Neural cell (in vitro differentiated cells): ENCODE measurements at regions not wholly inside any gene's neighbourhood (a gene's known extent, or its start where the extent isn't known, plus 50 kb on each side); places are given as distances from the start of the nearest gene placed in this dataset.

Experiments
- EP300 ChIP-seq: fragments of 450-650 bp; conservative IDR thresholded peaks from 2 replicates; pipeline ENCODE4 v1.6.1; 2014; ENCODE audit warnings: antibody characterized with exemption, mild to moderate bottlenecking, moderate library complexity; ENCODE audit not compliant: poor library complexity, severe bottlenecking
- EZH2 ChIP-seq: fragments of 200-600, 300-800 bp; shearing (Covaris generic), sonication (generic); IDR thresholded peaks from 2 replicates; pipeline ENCODE4 v1.6.1; 2014; ENCODE audit warnings: antibody characterized with exemption, low read length, borderline replicate concordance, mild to moderate bottlenecking; ENCODE audit not compliant: insufficient read depth, poor library complexity, severe bottlenecking
- POLR2AphosphoS5 ChIP-seq: IDR thresholded peaks from 2 replicates; pipeline ENCODE4 v1.6.1; 2012
- RAD21 ChIP-seq: fragments of 450-650 bp; conservative IDR thresholded peaks from 2 replicates; pipeline ENCODE4 v1.6.1; 2014; ENCODE audit warnings: antibody characterized with exemption, mild to moderate bottlenecking, moderate library complexity
- SMC3 ChIP-seq: fragments of 450-650 bp; conservative IDR thresholded peaks from 2 replicates; pipeline ENCODE4 v1.6.1; 2014; ENCODE audit warnings: antibody characterized with exemption, mild to moderate bottlenecking, moderate library complexity; ENCODE audit not compliant: poor library complexity
- TAF1 ChIP-seq: IDR thresholded peaks from 2 replicates; pipeline ENCODE4 v1.6.1; 2012; ENCODE audit warnings: low read depth
- TF ChIP-seq, protein P1 (sequence below): fragments of 450-650 bp; IDR thresholded peaks from 2 replicates; pipeline ENCODE4 v1.5.1; 2014; ENCODE audit warnings: antibody characterized with exemption, mild to moderate bottlenecking, moderate library complexity; ENCODE audit not compliant: poor library complexity, severe bottlenecking
- TF ChIP-seq, protein P2 (sequence below): IDR thresholded peaks from 2 replicates; pipeline ENCODE4 v1.6.1; 2012; ENCODE audit warnings: borderline replicate concordance

DNA sequence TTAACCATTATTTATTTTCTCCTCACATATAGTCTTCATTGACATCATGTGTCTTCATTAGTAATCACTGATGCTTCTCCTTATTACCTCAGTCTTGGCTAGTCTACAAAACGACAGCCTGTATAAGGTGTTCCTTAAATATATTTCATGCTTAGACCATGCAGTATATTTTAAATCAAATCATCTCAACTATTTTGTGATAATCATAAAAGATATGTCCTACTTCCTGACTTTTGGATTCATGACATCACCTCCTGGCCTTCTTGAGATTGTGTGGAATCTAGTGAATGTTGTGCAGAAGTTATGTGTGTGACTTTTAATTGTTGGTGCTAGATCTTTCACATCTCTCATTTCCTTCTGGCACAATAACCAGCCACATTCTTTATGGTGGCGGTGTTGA lies 1339.3 kb upstream of the C9orf72 start:
- no peak for TF ChIP-seq EZH2
- TF ChIP-seq, protein P1, sequence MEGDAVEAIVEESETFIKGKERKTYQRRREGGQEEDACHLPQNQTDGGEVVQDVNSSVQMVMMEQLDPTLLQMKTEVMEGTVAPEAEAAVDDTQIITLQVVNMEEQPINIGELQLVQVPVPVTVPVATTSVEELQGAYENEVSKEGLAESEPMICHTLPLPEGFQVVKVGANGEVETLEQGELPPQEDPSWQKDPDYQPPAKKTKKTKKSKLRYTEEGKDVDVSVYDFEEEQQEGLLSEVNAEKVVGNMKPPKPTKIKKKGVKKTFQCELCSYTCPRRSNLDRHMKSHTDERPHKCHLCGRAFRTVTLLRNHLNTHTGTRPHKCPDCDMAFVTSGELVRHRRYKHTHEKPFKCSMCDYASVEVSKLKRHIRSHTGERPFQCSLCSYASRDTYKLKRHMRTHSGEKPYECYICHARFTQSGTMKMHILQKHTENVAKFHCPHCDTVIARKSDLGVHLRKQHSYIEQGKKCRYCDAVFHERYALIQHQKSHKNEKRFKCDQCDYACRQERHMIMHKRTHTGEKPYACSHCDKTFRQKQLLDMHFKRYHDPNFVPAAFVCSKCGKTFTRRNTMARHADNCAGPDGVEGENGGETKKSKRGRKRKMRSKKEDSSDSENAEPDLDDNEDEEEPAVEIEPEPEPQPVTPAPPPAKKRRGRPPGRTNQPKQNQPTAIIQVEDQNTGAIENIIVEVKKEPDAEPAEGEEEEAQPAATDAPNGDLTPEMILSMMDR: no peak
- no peak for TF ChIP-seq TAF1
- no peak for TF ChIP-seq EP300
- TF ChIP-seq RAD21: no peak
- no peak for TF ChIP-seq POLR2AphosphoS5
- TF ChIP-seq, protein P2, sequence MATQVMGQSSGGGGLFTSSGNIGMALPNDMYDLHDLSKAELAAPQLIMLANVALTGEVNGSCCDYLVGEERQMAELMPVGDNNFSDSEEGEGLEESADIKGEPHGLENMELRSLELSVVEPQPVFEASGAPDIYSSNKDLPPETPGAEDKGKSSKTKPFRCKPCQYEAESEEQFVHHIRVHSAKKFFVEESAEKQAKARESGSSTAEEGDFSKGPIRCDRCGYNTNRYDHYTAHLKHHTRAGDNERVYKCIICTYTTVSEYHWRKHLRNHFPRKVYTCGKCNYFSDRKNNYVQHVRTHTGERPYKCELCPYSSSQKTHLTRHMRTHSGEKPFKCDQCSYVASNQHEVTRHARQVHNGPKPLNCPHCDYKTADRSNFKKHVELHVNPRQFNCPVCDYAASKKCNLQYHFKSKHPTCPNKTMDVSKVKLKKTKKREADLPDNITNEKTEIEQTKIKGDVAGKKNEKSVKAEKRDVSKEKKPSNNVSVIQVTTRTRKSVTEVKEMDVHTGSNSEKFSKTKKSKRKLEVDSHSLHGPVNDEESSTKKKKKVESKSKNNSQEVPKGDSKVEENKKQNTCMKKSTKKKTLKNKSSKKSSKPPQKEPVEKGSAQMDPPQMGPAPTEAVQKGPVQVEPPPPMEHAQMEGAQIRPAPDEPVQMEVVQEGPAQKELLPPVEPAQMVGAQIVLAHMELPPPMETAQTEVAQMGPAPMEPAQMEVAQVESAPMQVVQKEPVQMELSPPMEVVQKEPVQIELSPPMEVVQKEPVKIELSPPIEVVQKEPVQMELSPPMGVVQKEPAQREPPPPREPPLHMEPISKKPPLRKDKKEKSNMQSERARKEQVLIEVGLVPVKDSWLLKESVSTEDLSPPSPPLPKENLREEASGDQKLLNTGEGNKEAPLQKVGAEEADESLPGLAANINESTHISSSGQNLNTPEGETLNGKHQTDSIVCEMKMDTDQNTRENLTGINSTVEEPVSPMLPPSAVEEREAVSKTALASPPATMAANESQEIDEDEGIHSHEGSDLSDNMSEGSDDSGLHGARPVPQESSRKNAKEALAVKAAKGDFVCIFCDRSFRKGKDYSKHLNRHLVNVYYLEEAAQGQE: no peak
- TF ChIP-seq SMC3: no peak
